ENCODE measurements at regions not wholly inside any gene's neighbourhood (a gene's known extent, or its start where the extent isn't known, plus 50 kb on each side); places are given as distances from the start of the nearest gene placed in this dataset.

DNA sequence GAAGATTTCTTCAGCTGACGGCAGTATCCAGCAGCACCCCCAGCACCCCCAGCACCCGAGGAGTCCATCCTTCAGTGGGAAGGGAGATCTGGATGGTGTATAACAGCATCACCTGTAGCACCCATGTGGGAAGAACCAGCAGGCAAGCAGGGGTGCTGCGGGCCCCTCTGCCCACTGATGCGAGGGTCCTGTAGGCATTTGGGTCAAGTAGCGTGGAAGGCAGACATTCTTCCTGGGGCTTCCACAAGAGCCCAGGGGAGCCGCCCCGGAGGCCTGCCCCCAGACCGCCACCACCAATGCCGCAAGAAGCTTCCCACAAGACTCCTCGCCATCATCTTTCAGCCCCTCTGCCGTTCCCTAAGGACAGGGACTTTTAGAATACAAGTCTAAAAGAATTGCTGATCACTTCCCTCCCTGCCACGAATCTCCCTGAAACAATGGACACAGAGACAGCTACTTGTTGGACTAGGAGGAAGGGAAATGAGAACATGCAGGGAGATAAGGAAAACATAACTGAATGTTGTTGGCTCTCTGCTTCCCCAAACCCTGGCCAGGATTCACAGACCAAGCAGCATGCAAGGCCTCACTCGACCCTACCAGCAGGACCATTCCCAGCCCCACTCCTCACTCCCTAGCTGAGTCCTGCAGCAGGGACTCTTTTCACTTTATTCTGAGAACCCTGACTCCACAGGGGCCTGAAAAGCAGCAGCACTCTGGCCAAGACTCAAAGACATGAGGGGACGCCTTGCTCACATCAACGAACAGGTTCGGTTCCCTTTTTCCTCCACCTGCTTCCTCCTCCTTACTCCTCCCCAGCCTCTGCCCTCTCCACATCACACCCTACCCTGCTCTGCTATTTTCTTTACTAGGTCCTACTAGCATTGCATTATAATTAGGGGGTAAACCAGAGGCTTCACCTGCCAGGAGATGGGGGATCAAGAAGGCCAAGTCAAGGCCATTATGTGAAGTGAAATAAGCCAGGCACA, 164.5 kb downstream of the HERPUD2 start:
- no peak for TF ChIP-seq ZC3H10 (CRISPR knock-in tag; IDR thresholded peaks at IDR 0.05)
- no peak for TF ChIP-seq ZNF565 (CRISPR knock-in tag; conservative IDR thresholded peaks at IDR 0.05; ENCODE audit: low read depth)
- TF ChIP-seq, protein P1, sequence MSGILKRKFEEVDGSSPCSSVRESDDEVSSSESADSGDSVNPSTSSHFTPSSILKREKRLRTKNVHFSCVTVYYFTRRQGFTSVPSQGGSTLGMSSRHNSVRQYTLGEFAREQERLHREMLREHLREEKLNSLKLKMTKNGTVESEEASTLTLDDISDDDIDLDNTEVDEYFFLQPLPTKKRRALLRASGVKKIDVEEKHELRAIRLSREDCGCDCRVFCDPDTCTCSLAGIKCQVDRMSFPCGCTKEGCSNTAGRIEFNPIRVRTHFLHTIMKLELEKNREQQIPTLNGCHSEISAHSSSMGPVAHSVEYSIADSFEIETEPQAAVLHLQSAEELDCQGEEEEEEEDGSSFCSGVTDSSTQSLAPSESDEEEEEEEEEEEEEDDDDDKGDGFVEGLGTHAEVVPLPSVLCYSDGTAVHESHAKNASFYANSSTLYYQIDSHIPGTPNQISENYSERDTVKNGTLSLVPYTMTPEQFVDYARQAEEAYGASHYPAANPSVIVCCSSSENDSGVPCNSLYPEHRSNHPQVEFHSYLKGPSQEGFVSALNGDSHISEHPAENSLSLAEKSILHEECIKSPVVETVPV (CRISPR knock-in tag; IDR thresholded peaks at IDR 0.05), result no peak
- TF ChIP-seq, protein P2, sequence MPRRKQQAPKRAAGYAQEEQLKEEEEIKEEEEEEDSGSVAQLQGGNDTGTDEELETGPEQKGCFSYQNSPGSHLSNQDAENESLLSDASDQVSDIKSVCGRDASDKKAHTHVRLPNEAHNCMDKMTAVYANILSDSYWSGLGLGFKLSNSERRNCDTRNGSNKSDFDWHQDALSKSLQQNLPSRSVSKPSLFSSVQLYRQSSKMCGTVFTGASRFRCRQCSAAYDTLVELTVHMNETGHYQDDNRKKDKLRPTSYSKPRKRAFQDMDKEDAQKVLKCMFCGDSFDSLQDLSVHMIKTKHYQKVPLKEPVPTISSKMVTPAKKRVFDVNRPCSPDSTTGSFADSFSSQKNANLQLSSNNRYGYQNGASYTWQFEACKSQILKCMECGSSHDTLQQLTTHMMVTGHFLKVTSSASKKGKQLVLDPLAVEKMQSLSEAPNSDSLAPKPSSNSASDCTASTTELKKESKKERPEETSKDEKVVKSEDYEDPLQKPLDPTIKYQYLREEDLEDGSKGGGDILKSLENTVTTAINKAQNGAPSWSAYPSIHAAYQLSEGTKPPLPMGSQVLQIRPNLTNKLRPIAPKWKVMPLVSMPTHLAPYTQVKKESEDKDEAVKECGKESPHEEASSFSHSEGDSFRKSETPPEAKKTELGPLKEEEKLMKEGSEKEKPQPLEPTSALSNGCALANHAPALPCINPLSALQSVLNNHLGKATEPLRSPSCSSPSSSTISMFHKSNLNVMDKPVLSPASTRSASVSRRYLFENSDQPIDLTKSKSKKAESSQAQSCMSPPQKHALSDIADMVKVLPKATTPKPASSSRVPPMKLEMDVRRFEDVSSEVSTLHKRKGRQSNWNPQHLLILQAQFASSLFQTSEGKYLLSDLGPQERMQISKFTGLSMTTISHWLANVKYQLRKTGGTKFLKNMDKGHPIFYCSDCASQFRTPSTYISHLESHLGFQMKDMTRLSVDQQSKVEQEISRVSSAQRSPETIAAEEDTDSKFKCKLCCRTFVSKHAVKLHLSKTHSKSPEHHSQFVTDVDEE (CRISPR knock-in tag; IDR thresholded peaks at IDR 0.05), result no peak
- TF ChIP-seq ZFP30 (CRISPR knock-in tag; IDR thresholded peaks at IDR 0.05), result no peak
- TF ChIP-seq ZFP3 (CRISPR knock-in tag; IDR thresholded peaks at IDR 0.05), result no peak
- TF ChIP-seq ARNTL (CRISPR knock-in tag; IDR thresholded peaks at IDR 0.05; ENCODE audit: borderline replicate concordance, low read depth), result no peak
- TF ChIP-seq, protein P3, sequence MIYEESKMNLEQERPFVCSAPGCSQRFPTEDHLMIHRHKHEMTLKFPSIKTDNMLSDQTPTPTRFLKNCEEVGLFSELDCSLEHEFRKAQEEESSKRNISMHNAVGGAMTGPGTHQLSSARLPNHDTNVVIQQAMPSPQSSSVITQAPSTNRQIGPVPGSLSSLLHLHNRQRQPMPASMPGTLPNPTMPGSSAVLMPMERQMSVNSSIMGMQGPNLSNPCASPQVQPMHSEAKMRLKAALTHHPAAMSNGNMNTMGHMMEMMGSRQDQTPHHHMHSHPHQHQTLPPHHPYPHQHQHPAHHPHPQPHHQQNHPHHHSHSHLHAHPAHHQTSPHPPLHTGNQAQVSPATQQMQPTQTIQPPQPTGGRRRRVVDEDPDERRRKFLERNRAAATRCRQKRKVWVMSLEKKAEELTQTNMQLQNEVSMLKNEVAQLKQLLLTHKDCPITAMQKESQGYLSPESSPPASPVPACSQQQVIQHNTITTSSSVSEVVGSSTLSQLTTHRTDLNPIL (CRISPR knock-in tag; IDR thresholded peaks at IDR 0.05; ENCODE audit: low read depth), result no peak
- TF ChIP-seq OSR1 (CRISPR knock-in tag; IDR thresholded peaks at IDR 0.05), result no peak
- TF ChIP-seq, protein P4, sequence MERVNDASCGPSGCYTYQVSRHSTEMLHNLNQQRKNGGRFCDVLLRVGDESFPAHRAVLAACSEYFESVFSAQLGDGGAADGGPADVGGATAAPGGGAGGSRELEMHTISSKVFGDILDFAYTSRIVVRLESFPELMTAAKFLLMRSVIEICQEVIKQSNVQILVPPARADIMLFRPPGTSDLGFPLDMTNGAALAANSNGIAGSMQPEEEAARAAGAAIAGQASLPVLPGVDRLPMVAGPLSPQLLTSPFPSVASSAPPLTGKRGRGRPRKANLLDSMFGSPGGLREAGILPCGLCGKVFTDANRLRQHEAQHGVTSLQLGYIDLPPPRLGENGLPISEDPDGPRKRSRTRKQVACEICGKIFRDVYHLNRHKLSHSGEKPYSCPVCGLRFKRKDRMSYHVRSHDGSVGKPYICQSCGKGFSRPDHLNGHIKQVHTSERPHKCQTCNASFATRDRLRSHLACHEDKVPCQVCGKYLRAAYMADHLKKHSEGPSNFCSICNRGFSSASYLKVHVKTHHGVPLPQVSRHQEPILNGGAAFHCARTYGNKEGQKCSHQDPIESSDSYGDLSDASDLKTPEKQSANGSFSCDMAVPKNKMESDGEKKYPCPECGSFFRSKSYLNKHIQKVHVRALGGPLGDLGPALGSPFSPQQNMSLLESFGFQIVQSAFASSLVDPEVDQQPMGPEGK (CRISPR knock-in tag; IDR thresholded peaks at IDR 0.05; ENCODE audit: borderline replicate concordance), result no peak
- TF ChIP-seq CSDC2 (CRISPR knock-in tag; IDR thresholded peaks at IDR 0.05), result no peak
